Activated T-cell treated with anti-CD3 and anti-CD28 coated beads, Interleukin-2, amount 50 U/mL, for 1 hour (primary cell): ENCODE measurements at regions not wholly inside any gene's neighbourhood (a gene's known extent, or its start where the extent isn't known, plus 50 kb on each side); places are given as distances from the start of the nearest gene placed in this dataset.

Source experiments
- DNase-seq: peaks from one replicate; pipeline ENCODE4 v3.0.0-alpha.2; 2020

- no peak for DNase-seq
These were observed 396.6 kb downstream of the NPHP4 start for GRCh38 chr1:5595531-5596170.

GRCh38 chr1:5594056-5594956 is 397.9 kb downstream of the NPHP4 start:
- no peak for DNase-seq

GRCh38 chr1:5590717-5591116 is 401.5 kb downstream of the NPHP4 start:
- no peak for DNase-seq

GRCh38 chr1:5586629-5587028 is 405.6 kb downstream of the NPHP4 start:
- DNase-seq = no peak

GRCh38 chr1:5585256-5585655 is 407.0 kb downstream of the NPHP4 start:
- no peak for DNase-seq

GRCh38 chr1:5580926-5581325 is 411.3 kb downstream of the NPHP4 start:
- DNase-seq = no peak

GRCh38 chr1:5579966-5580365 is 412.3 kb downstream of the NPHP4 start:
- no peak for DNase-seq

GRCh38 chr1:5578690-5579089 is 413.5 kb downstream of the NPHP4 start:
- no peak for DNase-seq

GRCh38 chr1:5577255-5578040 is 414.8 kb downstream of the NPHP4 start:
- DNase-seq = no peak

GRCh38 chr1:5576673-5577065 is 415.6 kb downstream of the NPHP4 start:
- DNase-seq = no peak

GRCh38 chr1:5576011-5576672 is 416.1 kb downstream of the NPHP4 start:
- no peak for DNase-seq

GRCh38 chr1:5575396-5575940 is 416.8 kb downstream of the NPHP4 start:
- no peak for DNase-seq

GRCh38 chr1:5574641-5575040 is 417.6 kb downstream of the NPHP4 start:
- no peak for DNase-seq

- DNase-seq = no peak
These were observed 419.4 kb downstream of the NPHP4 start for GRCh38 chr1:5572794-5573193.

GRCh38 chr1:5571861-5572401 is 420.3 kb downstream of the NPHP4 start:
- DNase-seq = no peak

- DNase-seq = no peak
These were observed 420.8 kb downstream of the NPHP4 start for GRCh38 chr1:5571438-5571837.

GRCh38 chr1:5570931-5571330 is 421.3 kb downstream of the NPHP4 start:
- no peak for DNase-seq

- DNase-seq = no peak
These were observed 423.9 kb downstream of the NPHP4 start for GRCh38 chr1:5568321-5568720.

GRCh38 chr1:5567839-5568238 is 424.4 kb downstream of the NPHP4 start:
- no peak for DNase-seq

GRCh38 chr1:5566924-5567323 is 425.3 kb downstream of the NPHP4 start:
- no peak for DNase-seq

- no peak for DNase-seq
These were observed 426.7 kb downstream of the NPHP4 start for GRCh38 chr1:5565281-5566125.
